ENCODE measurements at regions not wholly inside any gene's neighbourhood (a gene's known extent, or its start where the extent isn't known, plus 50 kb on each side); places are given as distances from the start of the nearest gene placed in this dataset.

DNA sequence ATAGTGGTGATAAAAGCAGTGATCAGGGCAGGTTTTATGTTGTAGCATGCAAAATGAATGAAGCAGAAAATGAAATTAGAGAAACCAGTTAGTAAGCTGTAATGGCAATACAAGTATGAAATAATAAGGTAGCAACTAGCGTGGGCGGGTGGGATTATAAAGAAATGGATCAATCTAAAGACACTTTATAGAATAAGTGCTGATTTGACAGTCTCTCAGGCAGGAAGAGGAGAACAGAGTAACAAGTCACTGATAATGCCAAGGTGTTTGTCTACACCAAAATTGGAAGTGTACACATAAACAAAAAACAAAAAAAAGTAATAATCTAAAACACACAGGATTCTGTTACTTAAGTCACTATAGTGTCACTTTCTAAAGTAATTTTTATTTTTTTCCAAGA is 51.0 kb upstream of the PCBP1 start:
- DNase-seq (ENCODE audit: low spot score in 2 of 2), result no peak
- Mint-ChIP-seq H3K9me3 (no peaks in the 10 kb centered on the region), H3K4me3 (no peak overlapping the region), H3K4me1 (no peaks in the 10 kb centered on the region), H3K27me3 (no peaks in the 10 kb centered on the region), H3K27ac (no peak overlapping the region), H3K36me3 (peaks cover 12% of the 10 kb centered on the region)
- ATAC-seq (ENCODE audit: low read depth), result no peak

- ATAC-seq (ENCODE audit: low read depth), result no peak
- H3K27ac Mint-ChIP-seq, result no peak overlapping the region
Measured at GRCh38 chr2:70035344-70035844, 51.9 kb upstream of the PCBP1 start.

DNA sequence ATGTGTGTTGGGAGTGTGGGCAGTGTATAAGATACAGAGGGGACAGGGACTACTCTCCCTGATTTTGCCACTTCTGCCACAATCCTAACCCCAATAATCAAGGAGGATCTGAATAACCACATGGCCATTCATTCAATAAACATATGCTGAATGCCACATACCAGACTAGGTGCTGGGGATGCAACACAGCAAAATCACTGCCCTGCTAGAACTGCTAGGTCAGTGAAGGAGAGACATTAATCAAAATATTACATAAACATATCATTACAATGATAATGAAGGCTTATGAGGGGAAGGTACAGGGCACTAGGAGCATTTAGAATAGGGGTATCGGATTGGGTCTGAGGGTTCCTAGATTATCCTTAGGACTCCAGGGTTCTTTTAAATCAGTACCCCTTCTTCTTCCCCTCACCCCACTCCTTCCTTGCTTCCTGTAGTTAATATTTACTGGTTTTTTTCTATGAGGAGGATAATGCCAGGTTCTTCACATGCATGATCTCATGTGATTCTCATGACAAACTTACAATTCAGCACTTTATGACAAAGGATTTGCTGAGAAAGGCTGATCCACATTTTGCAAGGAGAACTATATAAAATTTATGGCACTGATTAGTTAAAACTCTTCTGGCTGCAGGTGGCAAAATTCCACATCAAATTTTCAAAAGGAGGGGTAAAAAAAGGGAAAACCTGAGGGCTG is 56.4 kb upstream of the PCBP1 start:
- no peak for ATAC-seq (ENCODE audit: low read depth)

More at GRCh38 chr2:70035344-70035844, 51.9 kb upstream of the PCBP1 start:
- Mint-ChIP-seq H3K9me3 (no peaks in the 10 kb centered on the region), H3K4me3 (no peak overlapping the region), H3K36me3 (peaks cover 12% of the 10 kb centered on the region), H3K4me1 (no peaks in the 10 kb centered on the region), H3K27me3 (no peaks in the 10 kb centered on the region)
- no peak for DNase-seq (ENCODE audit: low spot score in 2 of 2)

DNA sequence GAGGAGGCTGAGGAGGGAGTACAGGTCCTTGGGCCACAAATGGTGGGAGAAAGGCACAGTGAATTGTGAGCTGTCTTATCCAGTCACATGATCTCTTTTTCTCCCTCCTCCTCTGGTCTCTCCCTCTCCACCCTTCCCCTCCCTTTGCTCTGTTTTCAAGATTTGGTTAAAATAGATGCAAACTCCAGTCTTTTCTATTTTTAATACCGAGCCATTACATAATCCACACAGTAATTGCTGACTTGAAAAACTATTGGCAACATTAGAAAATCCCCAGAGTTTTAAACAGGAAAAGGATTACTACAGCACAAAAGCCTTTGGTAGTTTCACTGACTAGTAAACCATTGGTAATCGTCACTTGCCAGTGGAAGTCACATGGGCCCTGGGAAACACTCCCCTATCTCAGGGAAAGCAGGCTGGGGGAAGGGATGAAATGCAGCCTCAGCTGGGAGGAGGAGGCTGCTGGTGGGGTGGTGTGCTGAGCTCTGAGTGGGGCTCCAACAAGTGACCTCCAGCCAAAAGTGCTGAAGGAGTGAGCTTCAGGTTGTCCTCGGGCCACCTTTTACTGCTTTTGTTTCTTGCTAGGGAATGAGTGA is 57.4 kb upstream of the PCBP1 start:
- Mint-ChIP-seq H3K4me1 (no peaks in the 10 kb centered on the region), H3K27me3 (no peaks in the 10 kb centered on the region), H3K4me3 (no peak overlapping the region), H3K9me3 (no peaks in the 10 kb centered on the region), H3K27ac (peak overlapping the region; percentile 24), H3K36me3 (peaks cover 9% of the 10 kb centered on the region)
- no peak for ATAC-seq (ENCODE audit: low read depth)
- no peak for DNase-seq (ENCODE audit: low spot score in 2 of 2)

More for the DNA sequence above, 56.4 kb upstream of the PCBP1 start:
- Mint-ChIP-seq H3K4me3 (no peak overlapping the region), H3K9me3 (no peaks in the 10 kb centered on the region), H3K36me3 (peaks cover 6% of the 10 kb centered on the region), H3K27ac (peak overlapping the region; percentile 24), H3K27me3 (no peaks in the 10 kb centered on the region), H3K4me1 (no peaks in the 10 kb centered on the region)
- no peak for DNase-seq (ENCODE audit: low spot score in 2 of 2)

DNA sequence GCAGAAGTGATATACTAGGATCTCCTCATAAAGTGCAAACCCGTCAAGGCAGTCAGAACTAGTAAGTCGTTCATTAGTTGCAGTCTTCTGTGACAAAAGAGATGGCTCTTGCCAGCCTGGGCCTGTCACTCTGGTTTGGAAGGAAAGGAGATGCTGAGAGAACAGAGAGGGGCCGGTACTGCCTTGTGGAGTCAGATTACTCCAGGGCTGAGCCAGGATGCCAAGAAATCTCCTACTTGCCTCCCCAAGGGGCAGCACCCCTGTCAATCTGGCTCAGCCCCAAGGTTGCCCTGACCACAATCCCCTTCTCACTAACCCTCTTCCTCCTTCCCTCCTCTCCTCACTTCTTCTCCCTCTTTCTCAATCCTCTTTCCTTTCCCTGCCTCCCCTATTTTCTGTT is 62.9 kb upstream of the ASPRV1 start:
- Mint-ChIP-seq H3K4me1 (no peaks in the 10 kb centered on the region), H3K36me3 (peaks cover 8% of the 10 kb centered on the region), H3K9me3 (no peaks in the 10 kb centered on the region), H3K27ac (no peak overlapping the region), H3K4me3 (no peak overlapping the region), H3K27me3 (no peaks in the 10 kb centered on the region)
- DNase-seq (ENCODE audit: low spot score in 2 of 2) (no peak), ATAC-seq (ENCODE audit: low read depth) (no peak)

- H3K27ac Mint-ChIP-seq, result no peak overlapping the region
- no peaks in the 10 kb centered on the region for H3K27me3 Mint-ChIP-seq
- ATAC-seq (ENCODE audit: low read depth) (no peak), DNase-seq (ENCODE audit: low spot score in 2 of 2) (no peak)
- peaks cover 4% of the 10 kb centered on the region for H3K9me3 Mint-ChIP-seq
- H3K36me3 Mint-ChIP-seq, result peaks cover 15% of the 10 kb centered on the region
- H3K4me1 Mint-ChIP-seq, result no peaks in the 10 kb centered on the region
- H3K4me3 Mint-ChIP-seq, result no peak overlapping the region
Measured at GRCh38 chr2:70019096-70019495, 57.7 kb upstream of the ASPRV1 start.

DNA sequence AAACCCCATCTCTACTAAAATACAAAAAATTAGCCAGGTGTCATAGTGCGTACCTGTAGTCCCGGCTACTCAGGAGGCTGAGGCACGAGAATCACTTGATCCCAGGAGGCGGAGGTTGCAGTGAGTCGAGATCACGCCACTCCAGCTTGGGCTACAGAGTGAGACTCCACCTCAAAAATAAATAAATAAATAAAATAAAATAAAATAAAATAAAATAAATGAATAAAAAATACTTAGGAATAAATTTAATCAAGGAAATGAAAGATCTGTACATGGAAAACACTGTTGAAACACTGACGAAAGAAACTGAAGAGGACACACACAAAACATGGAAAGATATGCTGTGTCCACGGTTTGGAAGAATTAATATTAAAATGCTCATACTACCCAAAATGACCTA is 56.5 kb upstream of the ASPRV1 start:
- ATAC-seq (ENCODE audit: low read depth), result no peak
- Mint-ChIP-seq H3K27me3 (no peaks in the 10 kb centered on the region), H3K4me1 (no peaks in the 10 kb centered on the region), H3K36me3 (peaks cover 15% of the 10 kb centered on the region), H3K9me3 (peaks cover 4% of the 10 kb centered on the region), H3K27ac (no peak overlapping the region), H3K4me3 (no peak overlapping the region)
- no peak for DNase-seq (ENCODE audit: low spot score in 2 of 2)

- Mint-ChIP-seq H3K27me3 (no peaks in the 10 kb centered on the region), H3K4me3 (no peak overlapping the region), H3K27ac (no peak overlapping the region), H3K36me3 (peaks cover 22% of the 10 kb centered on the region), H3K9me3 (peaks cover 4% of the 10 kb centered on the region), H3K4me1 (peaks cover 13% of the 10 kb centered on the region)
- no peak for ATAC-seq (ENCODE audit: low read depth)
- DNase-seq (ENCODE audit: low spot score in 2 of 2), result no peak
Measured at GRCh38 chr2:70014959-70015358, 53.5 kb upstream of the ASPRV1 start.

- ATAC-seq (ENCODE audit: low read depth) (no peak), DNase-seq (ENCODE audit: low spot score in 2 of 2) (no peak)
- H3K36me3 Mint-ChIP-seq, result peaks cover 14% of the 10 kb centered on the region
- no peaks in the 10 kb centered on the region for H3K9me3 Mint-ChIP-seq
- H3K27ac Mint-ChIP-seq, result no peak overlapping the region
- H3K4me3 Mint-ChIP-seq, result no peak overlapping the region
- H3K27me3 Mint-ChIP-seq, result no peaks in the 10 kb centered on the region
- H3K4me1 Mint-ChIP-seq, result peaks cover 16% of the 10 kb centered on the region
Measured at GRCh38 chr2:70012887-70013286, 51.5 kb upstream of the ASPRV1 start.

DNA sequence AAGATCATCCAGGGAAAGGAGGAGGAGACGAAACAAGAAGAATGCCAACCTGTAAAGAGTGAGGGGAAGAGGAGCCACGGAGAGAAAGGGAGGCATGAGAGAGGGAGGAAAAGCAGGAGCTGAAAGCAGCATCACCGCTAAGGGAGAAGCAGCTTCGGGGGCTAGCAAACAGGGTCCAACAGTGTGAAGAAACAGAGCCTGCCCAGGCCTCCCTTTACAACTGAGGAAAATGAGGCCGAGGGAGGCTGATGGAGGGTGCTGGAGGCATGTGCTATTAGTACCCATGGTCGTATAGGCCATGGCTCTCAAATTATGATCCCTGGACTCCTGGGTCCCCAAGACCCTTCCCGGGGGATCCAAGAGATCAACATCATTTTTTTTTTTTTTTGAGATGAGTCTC is 50.4 kb upstream of the ASPRV1 start:
- DNase-seq (ENCODE audit: low spot score in 2 of 2) (no peak), ATAC-seq (ENCODE audit: low read depth) (no peak)
- peaks cover 16% of the 10 kb centered on the region for H3K4me1 Mint-ChIP-seq
- peaks cover 14% of the 10 kb centered on the region for H3K36me3 Mint-ChIP-seq
- no peaks in the 10 kb centered on the region for H3K9me3 Mint-ChIP-seq
- H3K27me3 Mint-ChIP-seq, result no peaks in the 10 kb centered on the region
- no peak overlapping the region for H3K4me3 Mint-ChIP-seq
- H3K27ac Mint-ChIP-seq, result no peak overlapping the region

GRCh38 chr2:70011335-70011734 is 49.9 kb upstream of the ASPRV1 start:
- no peak for DNase-seq (ENCODE audit: low spot score in 2 of 2)
- Mint-ChIP-seq H3K4me1 (peaks cover 16% of the 10 kb centered on the region), H3K27me3 (no peaks in the 10 kb centered on the region), H3K4me3 (no peak overlapping the region), H3K36me3 (peaks cover 14% of the 10 kb centered on the region), H3K9me3 (no peaks in the 10 kb centered on the region), H3K27ac (peak overlapping the region; percentile 10)
- ATAC-seq (ENCODE audit: low read depth), result no peak

Data from memory B cell (primary cell).